K562 (cell line): ENCODE measurements at regions not wholly inside any gene's neighbourhood (a gene's known extent, or its start where the extent isn't known, plus 50 kb on each side); places are given as distances from the start of the nearest gene placed in this dataset.

Source experiments
- ATAC-seq: fragments of 200-7000 bp; cut with Tn5 transposase; 3 replicates; pipeline ENCODE4 v1.9.1; 2020; ENCODE audit warnings: moderate library complexity
- BruUV-seq: library from RNA; stranded (reverse); fragments of 400-500 nt; replicated peaks from 2 replicates; lab custom pipeline; 2021; lab: Mats Ljungman, UMichigan
- CTCF ChIA-PET: fragments of 300-600 bp; formaldehyde crosslinking; extraction: SDS; loops from one replicate; lab custom pipeline; 2021; ENCODE audit warnings: low intra/inter-chr PET ratio; lab: Yijun Ruan, JAX
- POLR2A ChIA-PET: fragments of 300-600, 350-650 bp; sonication (Branson Sonifier 250); formaldehyde crosslinking; extraction: SDS; loops from one replicate; lab custom pipeline; 2021; ENCODE audit warnings: antibody characterized with exemption, inconsistent platforms; lab: Yijun Ruan, JAX
- DNase-seq, 4 experiments: peaks; one replicate each; pipeline versions ENCODE4 v3.0.0 to v3.0.0-alpha.2; 2011 to 2018; ENCODE audit warnings: low spot score in 3 of 4, mixed read lengths in 3 of 4; ENCODE audit errors: extremely low read depth in 1 of 4
- FAIRE-seq: peaks from 2 replicates; lab custom pipeline; 2011; peaks lifted over from hg19 to GRCh38; lab: Jason Lieb, UNC
- H2AFZ ChIP-seq: 2 replicates; pipeline ENCODE4 v1.6.0; 2011; ENCODE audit warnings: low read depth, low read length, control low read depth, inconsistent platforms
- H3K27ac ChIP-seq: fragments of 200-600 bp; 3 replicates; pipeline ENCODE4 v1.8.0; 2011; ENCODE audit warnings: low read depth, mild to moderate bottlenecking, control low read depth, inconsistent platforms, low read length, moderate library complexity, mixed read lengths; ENCODE audit errors: extremely low read depth
- H3K27me3 ChIP-seq, 2 experiments: fragments of 300-600 bp in 1 of 2; 2 replicates in 1 of 2; 3 replicates in 1 of 2; pipeline versions ENCODE4 v1.6.0 to v1.8.0; 2011; ENCODE audit warnings: inconsistent platforms in 2 of 2, low read length in 2 of 2, mild to moderate bottlenecking in 1 of 2, mixed read lengths in 1 of 2, moderate library complexity in 1 of 2; ENCODE audit not compliant: control insufficient read depth in 2 of 2, insufficient read depth in 2 of 2
- H3K36me3 ChIP-seq: fragments of 300-600 bp; 3 replicates; pipeline ENCODE4 v1.8.0; 2011; ENCODE audit warnings: mild to moderate bottlenecking, low read length, inconsistent platforms; ENCODE audit not compliant: control insufficient read depth, insufficient read depth
- H3K4me1 ChIP-seq, 2 experiments: fragments of 200-600 bp in 1 of 2; replicated peaks in 1 of 2; 2 replicates in 1 of 2; 3 replicates in 1 of 2; pipeline versions ENCODE4 v1.5.1 to v1.8.0; 2011; ENCODE audit warnings: inconsistent platforms in 2 of 2, low read length in 2 of 2, mild to moderate bottlenecking in 1 of 2, mixed read lengths in 1 of 2, moderate library complexity in 1 of 2; ENCODE audit not compliant: control insufficient read depth in 2 of 2, insufficient read depth in 2 of 2
- H3K4me2 ChIP-seq: 2 replicates; pipeline ENCODE4 v1.6.1; 2011; ENCODE audit warnings: low read length, control low read depth, inconsistent platforms, mixed read lengths; ENCODE audit not compliant: insufficient read depth
- H3K4me3 ChIP-seq: fragments of 200-600 bp; sonication (generic), shearing (Covaris generic); 2 replicates; pipeline ENCODE4 v1.5.1; 2016; ENCODE audit warnings: control low read depth, inconsistent platforms
- H3K79me2 ChIP-seq: fragments of 200-600 bp; 3 replicates; pipeline ENCODE4 v1.8.0; 2011; ENCODE audit warnings: low read length, inconsistent platforms; ENCODE audit not compliant: control insufficient read depth, insufficient read depth
- H3K9ac ChIP-seq, 2 experiments: 2 replicates each; pipeline versions ENCODE4 v1.6.0 to v1.6.1; 2011; ENCODE audit warnings: low read depth in 2 of 2, low read length in 2 of 2, control low read depth in 1 of 2, inconsistent platforms in 1 of 2, mild to moderate bottlenecking in 1 of 2, mixed read lengths in 1 of 2; ENCODE audit not compliant: insufficient read depth in 1 of 2
- H3K9me1 ChIP-seq: one replicate; pipeline ENCODE4 v1.6.0; 2011; ENCODE audit warnings: inconsistent platforms, mild to moderate bottlenecking, low read length, moderate library complexity; ENCODE audit not compliant: control insufficient read depth, insufficient read depth
- H3K9me3 ChIP-seq: replicated peaks from 2 replicates; pipeline ENCODE4 v1.5.1; 2011; ENCODE audit warnings: low read depth, low read length, inconsistent platforms; ENCODE audit not compliant: control insufficient read depth, insufficient read depth
- H4K20me1 ChIP-seq: replicated peaks from 2 replicates; pipeline ENCODE4 v1.6.1; 2011; ENCODE audit warnings: low read length, inconsistent platforms, mixed read lengths; ENCODE audit not compliant: control insufficient read depth, insufficient read depth
- CSDE1 ChIP-seq, 2 experiments: fragments of 450-650 bp; IDR thresholded peaks; 2 replicates each; pipeline ENCODE4 v1.6.1; 2016; ENCODE audit warnings: mild to moderate bottlenecking in 1 of 2
- ELF2 ChIP-seq: fragments of 250-450 bp; sonication (Bioruptor Pico); IDR thresholded peaks from 2 replicates; pipeline ENCODE4 v1.5.0; 2021; ENCODE audit warnings: mild to moderate bottlenecking
- HMG20A ChIP-seq: fragments of 450-650 bp; formaldehyde crosslinking; conservative IDR thresholded peaks from 2 replicates; pipeline ENCODE4 v1.4.0; 2020; ENCODE audit warnings: mild to moderate bottlenecking, mixed read lengths
- MBD2 ChIP-seq: sonication (generic); IDR thresholded peaks from 2 replicates; pipeline ENCODE4 v1.6.1; 2016; ENCODE audit warnings: low read depth, borderline replicate concordance
- NCOA4 ChIP-seq: fragments of 450-650 bp; IDR thresholded peaks from 2 replicates; pipeline ENCODE4 v1.6.1; 2018; ENCODE audit warnings: mild to moderate bottlenecking; ENCODE audit not compliant: partially characterized antibody
- NR2C1 ChIP-seq, 2 experiments: fragments of 450-650 bp; IDR thresholded peaks; 2 replicates each; pipeline ENCODE4 v1.6.1; 2017; ENCODE audit warnings: mild to moderate bottlenecking in 2 of 2, antibody characterized with exemption in 1 of 2, inconsistent platforms in 1 of 2, missing compliant biosample characterization in 1 of 2, missing genetic modification characterization in 1 of 2
- SP2 ChIP-seq: IDR thresholded peaks from 2 replicates; pipeline ENCODE4 v1.6.1; 2011; ENCODE audit warnings: mild to moderate bottlenecking, low read depth, low read length, moderate library complexity; ENCODE audit not compliant: poor library complexity, severe bottlenecking; ENCODE audit errors: extremely low read depth
- TBP ChIP-seq: optimal IDR thresholded peaks from 2 replicates; pipeline ENCODE3; 2011; ENCODE audit warnings: low read depth, low read length, improper control_type of control experiment
- WGBS: fragments of 100-300 bp; shearing (Covaris generic); methylation state at CpG from one replicate; pipeline ENCODE4 v1.1.6; 2016; ENCODE audit warnings: low coverage, mixed read lengths; ENCODE audit not compliant: insufficient coverage; ENCODE audit errors: missing lambda C conversion rate; 5-methylcytosine and 5-hydroxymethylcytosine counted together
- in situ Hi-C: fragments of 300-500 bp; cut with MboI; formaldehyde crosslinking; loops from 4 replicates; pipeline ENCODE4 v1.15.0; 2018; ENCODE audit warnings: inconsistent platforms, mixed read lengths
- intact Hi-C: fragments of 100-400 bp; cut with micrococcal nuclease; formaldehyde crosslinking; loops from 2 replicates; pipeline ENCODE4 v1.14.2; 2022
- TF ChIP-seq, protein P1 (sequence below): fragments of 250-450 bp; sonication (Bioruptor Pico); IDR thresholded peaks from 2 replicates; pipeline ENCODE4 v1.4.0; 2020; ENCODE audit warnings: mild to moderate bottlenecking
- TF ChIP-seq, protein P2 (sequence below): fragments of 450-650 bp; IDR thresholded peaks from 2 replicates; pipeline ENCODE4 v1.6.1; 2017; ENCODE audit warnings: antibody characterized with exemption
- TF ChIP-seq, protein P3 (sequence below): fragments of 450-650 bp; IDR thresholded peaks from 2 replicates; pipeline ENCODE4 v1.6.1; 2016; ENCODE audit warnings: low read depth

DNA sequence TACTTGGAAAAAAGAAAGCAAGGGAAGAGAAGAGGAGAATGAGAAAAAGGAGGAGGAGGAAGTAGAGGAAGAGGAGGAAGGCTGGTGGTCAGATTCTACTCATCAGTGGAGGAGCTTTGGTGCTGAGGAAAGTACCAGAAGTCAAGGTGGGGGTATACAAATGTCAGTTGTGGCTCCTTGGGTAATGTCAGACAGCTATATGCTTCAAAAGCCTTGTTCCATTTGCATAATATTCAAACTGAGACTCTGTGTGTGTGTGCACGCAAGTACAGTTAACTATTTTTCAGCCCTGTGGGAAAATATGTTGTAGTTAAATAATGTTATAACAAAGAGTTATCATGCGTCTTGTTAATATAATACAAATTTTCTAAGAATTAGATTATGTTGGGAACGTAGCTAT, 609.7 kb downstream of the PDCD6IP start:
- CTCF ChIA-PET = no interaction called here
- Histone ChIP-seq H3K9ac (no peak overlapping the region), H3K27me3 (no peaks in the 10 kb centered on the region), H3K9me1 (no peaks in the 10 kb centered on the region), H4K20me1 (no peaks in the 10 kb centered on the region), H3K4me2 (no peak overlapping the region), H2AFZ (no peak overlapping the region), H3K9me3 (no peaks in the 10 kb centered on the region; the same call in 1 of the 2 replicates), H3K36me3 (no peaks in the 10 kb centered on the region), H3K79me2 (no peaks in the 10 kb centered on the region), H3K4me3 (no peak overlapping the region), H3K4me1 (no peaks in the 10 kb centered on the region), H3K27ac (no peak overlapping the region)
- no TSS peak for BruUV-seq
- no peak for DNase-seq
- 0% methylated on average over 3 of the region's 3 CpGs for WGBS
- in situ Hi-C loops = no loop called here
- POLR2A ChIA-PET = no interaction called here
- ATAC-seq = no peak
- intact Hi-C loops = no loop called here
- FAIRE-seq = no peak
- TF ChIP-seq ELF2 = no peak
- no peak for TF ChIP-seq HMG20A
- TF ChIP-seq SP2 = no peak
- TF ChIP-seq, protein P1, sequence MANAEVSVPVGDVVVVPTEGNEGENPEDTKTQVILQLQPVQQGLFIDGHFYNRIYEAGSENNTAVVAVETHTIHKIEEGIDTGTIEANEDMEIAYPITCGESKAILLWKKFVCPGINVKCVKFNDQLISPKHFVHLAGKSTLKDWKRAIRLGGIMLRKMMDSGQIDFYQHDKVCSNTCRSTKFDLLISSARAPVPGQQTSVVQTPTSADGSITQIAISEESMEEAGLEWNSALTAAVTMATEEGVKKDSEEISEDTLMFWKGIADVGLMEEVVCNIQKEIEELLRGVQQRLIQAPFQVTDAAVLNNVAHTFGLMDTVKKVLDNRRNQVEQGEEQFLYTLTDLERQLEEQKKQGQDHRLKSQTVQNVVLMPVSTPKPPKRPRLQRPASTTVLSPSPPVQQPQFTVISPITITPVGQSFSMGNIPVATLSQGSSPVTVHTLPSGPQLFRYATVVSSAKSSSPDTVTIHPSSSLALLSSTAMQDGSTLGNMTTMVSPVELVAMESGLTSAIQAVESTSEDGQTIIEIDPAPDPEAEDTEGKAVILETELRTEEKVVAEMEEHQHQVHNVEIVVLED (CRISPR knock-in tag) = no peak
- TF ChIP-seq NR2C1 (IDR thresholded peaks at IDR 0.05) = no peak
- no peak for TF ChIP-seq NR2C1 (tag; IDR thresholded peaks at IDR 0.05)
- no peak for TF ChIP-seq TBP
- TF ChIP-seq NCOA4 = no peak
- TF ChIP-seq MBD2 = no peak
- no peak for TF ChIP-seq CSDE1 (IDR thresholded peaks at IDR 0.05)
- TF ChIP-seq, protein P2, sequence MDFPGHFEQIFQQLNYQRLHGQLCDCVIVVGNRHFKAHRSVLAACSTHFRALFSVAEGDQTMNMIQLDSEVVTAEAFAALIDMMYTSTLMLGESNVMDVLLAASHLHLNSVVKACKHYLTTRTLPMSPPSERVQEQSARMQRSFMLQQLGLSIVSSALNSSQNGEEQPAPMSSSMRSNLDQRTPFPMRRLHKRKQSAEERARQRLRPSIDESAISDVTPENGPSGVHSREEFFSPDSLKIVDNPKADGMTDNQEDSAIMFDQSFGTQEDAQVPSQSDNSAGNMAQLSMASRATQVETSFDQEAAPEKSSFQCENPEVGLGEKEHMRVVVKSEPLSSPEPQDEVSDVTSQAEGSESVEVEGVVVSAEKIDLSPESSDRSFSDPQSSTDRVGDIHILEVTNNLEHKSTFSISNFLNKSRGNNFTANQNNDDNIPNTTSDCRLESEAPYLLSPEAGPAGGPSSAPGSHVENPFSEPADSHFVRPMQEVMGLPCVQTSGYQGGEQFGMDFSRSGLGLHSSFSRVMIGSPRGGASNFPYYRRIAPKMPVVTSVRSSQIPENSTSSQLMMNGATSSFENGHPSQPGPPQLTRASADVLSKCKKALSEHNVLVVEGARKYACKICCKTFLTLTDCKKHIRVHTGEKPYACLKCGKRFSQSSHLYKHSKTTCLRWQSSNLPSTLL = no peak
- TF ChIP-seq, protein P3, sequence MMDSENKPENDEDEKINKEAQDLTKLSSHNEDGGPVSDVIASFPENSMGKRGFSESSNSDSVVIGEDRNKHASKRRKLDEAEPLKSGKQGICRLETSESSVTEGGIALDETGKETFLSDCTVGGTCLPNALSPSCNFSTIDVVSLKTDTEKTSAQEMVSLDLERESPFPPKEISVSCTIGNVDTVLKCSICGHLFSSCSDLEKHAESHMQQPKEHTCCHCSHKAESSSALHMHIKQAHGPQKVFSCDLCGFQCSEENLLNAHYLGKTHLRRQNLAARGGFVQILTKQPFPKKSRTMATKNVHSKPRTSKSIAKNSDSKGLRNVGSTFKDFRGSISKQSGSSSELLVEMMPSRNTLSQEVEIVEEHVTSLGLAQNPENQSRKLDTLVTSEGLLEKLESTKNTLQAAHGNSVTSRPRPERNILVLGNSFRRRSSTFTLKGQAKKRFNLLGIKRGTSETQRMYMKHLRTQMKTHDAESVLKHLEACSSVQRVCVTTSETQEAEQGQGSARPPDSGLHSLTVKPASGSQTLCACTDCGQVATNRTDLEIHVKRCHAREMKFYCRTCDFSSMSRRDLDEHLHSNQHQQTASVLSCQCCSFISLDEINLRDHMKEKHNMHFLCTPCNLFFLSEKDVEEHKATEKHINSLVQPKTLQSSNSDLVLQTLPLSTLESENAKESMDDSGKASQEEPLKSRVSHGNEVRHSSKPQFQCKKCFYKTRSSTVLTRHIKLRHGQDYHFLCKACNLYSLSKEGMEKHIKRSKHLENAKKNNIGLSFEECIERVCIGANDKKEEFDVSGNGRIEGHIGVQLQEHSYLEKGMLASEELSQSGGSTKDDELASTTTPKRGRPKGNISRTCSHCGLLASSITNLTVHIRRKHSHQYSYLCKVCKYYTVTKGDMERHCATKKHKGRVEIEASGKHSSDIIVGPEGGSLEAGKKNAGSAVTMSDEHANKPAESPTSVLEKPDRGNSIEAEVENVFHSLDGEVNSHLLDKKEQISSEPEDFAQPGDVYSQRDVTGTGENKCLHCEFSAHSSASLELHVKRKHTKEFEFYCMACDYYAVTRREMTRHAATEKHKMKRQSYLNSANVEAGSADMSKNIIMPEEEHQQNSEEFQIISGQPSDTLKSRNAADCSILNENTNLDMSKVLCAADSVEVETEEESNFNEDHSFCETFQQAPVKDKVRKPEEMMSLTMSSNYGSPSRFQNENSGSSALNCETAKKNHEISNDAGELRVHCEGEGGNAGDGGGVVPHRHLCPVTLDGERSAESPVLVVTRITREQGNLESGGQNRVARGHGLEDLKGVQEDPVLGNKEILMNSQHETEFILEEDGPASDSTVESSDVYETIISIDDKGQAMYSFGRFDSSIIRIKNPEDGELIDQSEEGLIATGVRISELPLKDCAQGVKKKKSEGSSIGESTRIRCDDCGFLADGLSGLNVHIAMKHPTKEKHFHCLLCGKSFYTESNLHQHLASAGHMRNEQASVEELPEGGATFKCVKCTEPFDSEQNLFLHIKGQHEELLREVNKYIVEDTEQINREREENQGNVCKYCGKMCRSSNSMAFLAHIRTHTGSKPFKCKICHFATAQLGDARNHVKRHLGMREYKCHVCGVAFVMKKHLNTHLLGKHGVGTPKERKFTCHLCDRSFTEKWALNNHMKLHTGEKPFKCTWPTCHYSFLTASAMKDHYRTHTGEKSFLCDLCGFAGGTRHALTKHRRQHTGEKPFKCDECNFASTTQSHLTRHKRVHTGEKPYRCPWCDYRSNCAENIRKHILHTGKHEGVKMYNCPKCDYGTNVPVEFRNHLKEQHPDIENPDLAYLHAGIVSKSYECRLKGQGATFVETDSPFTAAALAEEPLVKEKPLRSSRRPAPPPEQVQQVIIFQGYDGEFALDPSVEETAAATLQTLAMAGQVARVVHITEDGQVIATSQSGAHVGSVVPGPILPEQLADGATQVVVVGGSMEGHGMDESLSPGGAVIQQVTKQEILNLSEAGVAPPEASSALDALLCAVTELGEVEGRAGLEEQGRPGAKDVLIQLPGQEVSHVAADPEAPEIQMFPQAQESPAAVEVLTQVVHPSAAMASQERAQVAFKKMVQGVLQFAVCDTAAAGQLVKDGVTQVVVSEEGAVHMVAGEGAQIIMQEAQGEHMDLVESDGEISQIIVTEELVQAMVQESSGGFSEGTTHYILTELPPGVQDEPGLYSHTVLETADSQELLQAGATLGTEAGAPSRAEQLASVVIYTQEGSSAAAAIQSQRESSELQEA = no peak
